CD14-positive monocyte (primary cell): ENCODE measurements at regions not wholly inside any gene's neighbourhood (a gene's known extent, or its start where the extent isn't known, plus 50 kb on each side); places are given as distances from the start of the nearest gene placed in this dataset.

Experiments
- DNase-seq, 3 donors: peaks; one replicate each; pipeline ENCODE4 v3.0.0-alpha.2; 2011 to 2022
- H2AFZ ChIP-seq: 2 replicates; pipeline ENCODE4 v1.6.0; 2012; ENCODE audit warnings: mild to moderate bottlenecking, low read depth, low read length, inconsistent platforms; ENCODE audit not compliant: insufficient read depth, poor library complexity, severe bottlenecking
- H3K27ac ChIP-seq, 2 donors: 1 replicate in 1 of 2; 2 replicates in 1 of 2; pipeline ENCODE4 v1.5.1; 2012 to 2013; ENCODE audit warnings: low read length in 2 of 2, control low read depth in 1 of 2, inconsistent platforms in 1 of 2, low read depth in 1 of 2, mild to moderate bottlenecking in 1 of 2
- H3K27me3 ChIP-seq, 2 donors: one replicate each; pipeline versions ENCODE4 v1.6.0 to v1.6.1; 2011 to 2013; ENCODE audit warnings: low read length in 2 of 2; ENCODE audit not compliant: control insufficient read depth in 2 of 2, insufficient read depth in 2 of 2
- H3K36me3 ChIP-seq, 2 donors: replicated peaks in 1 of 2; 1 replicate in 1 of 2; 2 replicates in 1 of 2; pipeline versions ENCODE4 v1.5.1 to v1.6.1; 2012 to 2013; ENCODE audit warnings: low read length in 2 of 2, control low read depth in 1 of 2, inconsistent platforms in 1 of 2, mild to moderate bottlenecking in 1 of 2; ENCODE audit not compliant: insufficient read depth in 2 of 2, control insufficient read depth in 1 of 2
- H3K4me1 ChIP-seq, 2 donors: 1 replicate in 1 of 2; 2 replicates in 1 of 2; pipeline versions ENCODE4 v1.5.1 to v1.6.1; 2012 to 2013; ENCODE audit warnings: low read length in 2 of 2, control low read depth in 1 of 2, inconsistent platforms in 1 of 2, mild to moderate bottlenecking in 1 of 2, moderate library complexity in 1 of 2; ENCODE audit not compliant: insufficient read depth in 2 of 2, control insufficient read depth in 1 of 2
- H3K4me2 ChIP-seq: replicated peaks from 2 replicates; pipeline ENCODE3; 2012; ENCODE audit warnings: low read length, moderate library complexity, mild to moderate bottlenecking; ENCODE audit not compliant: poor library complexity, severe bottlenecking; ENCODE audit errors: extremely low read depth
- H3K4me3 ChIP-seq, 3 experiments: fragments of 200-600 bp in 1 of 3; sonication (generic) in 1 of 3; replicated peaks in 1 of 3; 1 replicate in 2 of 3; 2 replicates in 1 of 3; pipeline ENCODE4 v1.5.1; 2011 to 2013; ENCODE audit warnings: low read length in 3 of 3, mild to moderate bottlenecking in 3 of 3, control low read depth in 2 of 3, low read depth in 2 of 3, inconsistent platforms in 1 of 3, moderate library complexity in 1 of 3
- H3K79me2 ChIP-seq: 2 replicates; pipeline ENCODE4 v1.6.0; 2012; ENCODE audit warnings: mild to moderate bottlenecking, control low read depth, inconsistent platforms, low read length, moderate library complexity; ENCODE audit not compliant: insufficient read depth
- H3K9ac ChIP-seq: 2 replicates; pipeline ENCODE4 v1.6.0; 2017; ENCODE audit warnings: low read length, mild to moderate bottlenecking; ENCODE audit not compliant: insufficient read depth, poor library complexity, severe bottlenecking
- H3K9me3 ChIP-seq, 2 donors: replicated peaks in 1 of 2; 1 replicate in 1 of 2; 2 replicates in 1 of 2; pipeline versions ENCODE4 v1.5.1 to v1.6.1; 2012 to 2013; ENCODE audit warnings: low read length in 2 of 2, control low read depth in 1 of 2; ENCODE audit not compliant: control insufficient read depth in 1 of 2, insufficient read depth in 1 of 2
- H4K20me1 ChIP-seq: 2 replicates; pipeline ENCODE4 v1.6.0; 2012; ENCODE audit warnings: mild to moderate bottlenecking, low read length, control low read depth, moderate library complexity; ENCODE audit not compliant: insufficient read depth
- H3K27ac Mint-ChIP-seq, 7 donors: one replicate each; pipeline ENCODE4 v1.8.0; 2020; ENCODE audit warnings: mild to moderate bottlenecking in 7 of 7, mixed read lengths in 7 of 7, moderate library complexity in 6 of 7, inconsistent platforms in 2 of 7
- H3K27me3 Mint-ChIP-seq, 3 donors: one replicate each; pipeline ENCODE4 v1.8.0; 2021 to 2022; ENCODE audit warnings: low read depth in 3 of 3, mild to moderate bottlenecking in 3 of 3, mixed read lengths in 3 of 3, moderate library complexity in 3 of 3, inconsistent platforms in 1 of 3
- H3K36me3 Mint-ChIP-seq, 2 donors: one replicate each; pipeline ENCODE4 v1.8.0; 2020; ENCODE audit warnings: mixed read lengths in 2 of 2, inconsistent platforms in 1 of 2, mild to moderate bottlenecking in 1 of 2
- H3K4me1 Mint-ChIP-seq: one replicate; pipeline ENCODE4 v1.8.0; 2020; ENCODE audit warnings: mild to moderate bottlenecking, mixed read lengths
- H3K4me3 Mint-ChIP-seq, 2 donors: one replicate each; pipeline ENCODE4 v1.8.0; 2020; ENCODE audit warnings: mild to moderate bottlenecking in 2 of 2, mixed read lengths in 2 of 2, moderate library complexity in 1 of 2
- H3K9me3 Mint-ChIP-seq, 7 donors: one replicate each; pipeline ENCODE4 v1.8.0; 2020 to 2022; ENCODE audit warnings: mixed read lengths in 7 of 7, mild to moderate bottlenecking in 6 of 7, moderate library complexity in 6 of 7, inconsistent platforms in 2 of 7
- CTCF ChIP-seq: fragments of 200-600 bp; IDR thresholded peaks from one replicate; pipeline ENCODE4 v1.8.0; 2022; ENCODE audit warnings: antibody characterized with exemption, mild to moderate bottlenecking
- WGBS: methylation state at CpG from one replicate; pipeline ENCODE4 v1.1.5; 2013; ENCODE audit warnings: missing lambda C conversion rate; ENCODE audit not compliant: insufficient coverage; 5-methylcytosine and 5-hydroxymethylcytosine counted together
- intact Hi-C, 2 donors: fragments of 100-400 bp; cut with micrococcal nuclease; formaldehyde crosslinking; loops; one replicate each; pipeline versions ENCODE4 v1.15.0 to v1.15.1; 2023

GRCh38 chr19:27679905-27680304 is 1533.0 kb downstream of the UQCRFS1 start:
- H3K9ac ChIP-seq = no peak overlapping the region
- no peak for DNase-seq
- Mint-ChIP-seq H3K9me3 (peaks cover 17 to 61% (median 47%) of the 10 kb centered on the region in 7 donors), H3K27ac (no peak overlapping the region), H3K4me3 (no peak overlapping the region), H3K36me3 (no peaks in the 10 kb centered on the region), H3K27me3 (no peaks in the 10 kb centered on the region), H3K4me1 (no peaks in the 10 kb centered on the region)
- no peak overlapping the region for H3K27ac ChIP-seq
- H3K4me2 ChIP-seq = no peak overlapping the region
- WGBS = 82% methylated on average over 5 of the region's 7 CpGs
- H4K20me1 ChIP-seq = no peaks in the 10 kb centered on the region
- H3K9me3 ChIP-seq = peaks cover 52 to 90% of the 10 kb centered on the region in 2 donors
- H3K4me3 ChIP-seq = no peak overlapping the region
- H2AFZ ChIP-seq = no peak overlapping the region
- intact Hi-C loops = no loop called here
- no peaks in the 10 kb centered on the region for H3K36me3 ChIP-seq
- H3K79me2 ChIP-seq = no peaks in the 10 kb centered on the region
- H3K4me1 ChIP-seq = no peaks in the 10 kb centered on the region
- TF ChIP-seq CTCF = no peak
- H3K27me3 ChIP-seq = no peaks in the 10 kb centered on the region

GRCh38 chr19:27679399-27679798 is 1533.6 kb downstream of the UQCRFS1 start:
- Mint-ChIP-seq H3K4me1 (no peaks in the 10 kb centered on the region), H3K27me3 (no peaks in the 10 kb centered on the region), H3K9me3 (peaks cover 20 to 60% (median 51%) of the 10 kb centered on the region in 7 donors), H3K36me3 (no peaks in the 10 kb centered on the region), H3K27ac (no peak overlapping the region), H3K4me3 (no peak overlapping the region)
- intact Hi-C loops = no loop called here
- H3K4me2 ChIP-seq = no peak overlapping the region
- H3K27me3 ChIP-seq = no peaks in the 10 kb centered on the region
- peaks cover 57 to 94% of the 10 kb centered on the region in 2 donors for H3K9me3 ChIP-seq
- no peak overlapping the region for H3K27ac ChIP-seq
- no peak overlapping the region for H3K9ac ChIP-seq
- H3K36me3 ChIP-seq = no peaks in the 10 kb centered on the region
- H2AFZ ChIP-seq = no peak overlapping the region
- H3K79me2 ChIP-seq = no peaks in the 10 kb centered on the region
- 97% methylated on average over 4 of the region's 8 CpGs for WGBS
- no peak for DNase-seq
- no peaks in the 10 kb centered on the region for H3K4me1 ChIP-seq
- no peaks in the 10 kb centered on the region for H4K20me1 ChIP-seq
- no peak for TF ChIP-seq CTCF
- H3K4me3 ChIP-seq = no peak overlapping the region
